SK-N-SH (cell line): ENCODE measurements at regions not wholly inside any gene's neighbourhood (a gene's known extent, or its start where the extent isn't known, plus 50 kb on each side); places are given as distances from the start of the nearest gene placed in this dataset.

Source experiments
- CTCF ChIA-PET: fragments of 300-600, 350-600 bp; formaldehyde crosslinking; extraction: SDS; loops from one replicate; lab custom pipeline; 2021; lab: Yijun Ruan, JAX
- POLR2A ChIA-PET: fragments of 350-600 bp; sonication (Branson Sonifier 250); formaldehyde crosslinking; extraction: SDS; loops from one replicate; lab custom pipeline; 2020; ENCODE audit warnings: antibody characterized with exemption, inconsistent platforms; lab: Yijun Ruan, JAX
- DNase-seq: peaks from one replicate; pipeline ENCODE4 v3.0.0; 2012
- H2AFZ ChIP-seq: fragments of 200-600 bp; sonication (generic); 2 replicates; pipeline ENCODE4 v1.8.1; 2016; ENCODE audit warnings: antibody characterized with exemption, mild to moderate bottlenecking, low read depth
- H3F3A ChIP-seq: fragments of 200-600 bp; sonication (generic); replicated peaks from 2 replicates; pipeline ENCODE3; 2016; ENCODE audit warnings: antibody characterized with exemption, mild to moderate bottlenecking; ENCODE audit not compliant: insufficient read depth
- H3K27ac ChIP-seq, 2 experiments: fragments of 200-500 bp in 1 of 2; fragments of 200-600 bp in 1 of 2; sonication (Bioruptor generic) in 1 of 2; sonication (generic), shearing (Covaris generic) in 1 of 2; 2 replicates each; pipeline versions ENCODE4 v1.5.1 to v1.6.1; 2014 to 2016; ENCODE audit warnings: low read depth in 2 of 2, inconsistent platforms in 1 of 2, low read length in 1 of 2, mild to moderate bottlenecking in 1 of 2, mixed read lengths in 1 of 2
- H3K27me3 ChIP-seq: fragments of 200-600 bp; sonication (generic), shearing (Covaris generic); 2 replicates; pipeline ENCODE4 v1.6.1; 2016; ENCODE audit warnings: mixed run types; ENCODE audit not compliant: insufficient read depth
- H3K36me3 ChIP-seq, 2 experiments: fragments of 200-500 bp in 1 of 2; fragments of 200-600 bp in 1 of 2; sonication (Bioruptor generic) in 1 of 2; sonication (generic) in 1 of 2; replicated peaks in 1 of 2; 2 replicates each; pipeline versions ENCODE3 to v1.5.1; 2014 to 2016; ENCODE audit warnings: low read length in 1 of 2, mild to moderate bottlenecking in 1 of 2; ENCODE audit not compliant: insufficient read depth in 2 of 2, control insufficient read depth in 1 of 2
- H3K4me1 ChIP-seq, 2 experiments: fragments of 200-500 bp in 1 of 2; fragments of 200-600 bp in 1 of 2; sonication (Bioruptor generic) in 1 of 2; sonication (generic), shearing (Covaris generic) in 1 of 2; 2 replicates each; pipeline versions ENCODE4 v1.5.1 to v1.6.1; 2014 to 2016; ENCODE audit warnings: low read depth in 1 of 2, low read length in 1 of 2, mixed run types in 1 of 2; ENCODE audit not compliant: insufficient read depth in 2 of 2, control insufficient read depth in 1 of 2
- H3K4me2 ChIP-seq: fragments of 200-600 bp; sonication (generic), shearing (Covaris generic); 2 replicates; pipeline ENCODE4 v1.6.1; 2017; ENCODE audit warnings: mixed run types
- H3K4me3 ChIP-seq, 2 experiments: fragments of 200-500 bp in 1 of 2; fragments of 200-600 bp in 1 of 2; sonication (Bioruptor generic) in 1 of 2; sonication (generic), shearing (Covaris generic) in 1 of 2; 2 replicates each; pipeline versions ENCODE4 v1.5.1 to v1.8.1; 2014 to 2016; ENCODE audit warnings: low read depth in 2 of 2, inconsistent platforms in 1 of 2, low read length in 1 of 2, mild to moderate bottlenecking in 1 of 2, mixed read lengths in 1 of 2, moderate library complexity in 1 of 2
- H3K79me2 ChIP-seq: fragments of 200-600 bp; sonication (generic); 2 replicates; pipeline ENCODE4 v1.8.1; 2017; ENCODE audit warnings: mild to moderate bottlenecking; ENCODE audit not compliant: insufficient read depth
- H3K9ac ChIP-seq: fragments of 200-600 bp; sonication (generic); 2 replicates; pipeline ENCODE4 v1.6.1; 2017; ENCODE audit warnings: mixed run types
- H3K9me2 ChIP-seq: fragments of 200-600 bp; sonication (generic); 2 replicates; pipeline ENCODE4 v1.6.1; 2017; ENCODE audit warnings: mixed run types
- H3K9me3 ChIP-seq: fragments of 200-600 bp; sonication (generic); 2 replicates; pipeline ENCODE4 v1.6.1; 2017; ENCODE audit warnings: mixed run types, mild to moderate bottlenecking, moderate library complexity
- H4K20me1 ChIP-seq: fragments of 200-600 bp; sonication (generic); 2 replicates; pipeline ENCODE4 v1.6.1; 2017; ENCODE audit warnings: mild to moderate bottlenecking, mixed run types; ENCODE audit not compliant: insufficient read depth
- CHD2 ChIP-seq: fragments of 150-350 bp; IDR thresholded peaks from 2 replicates; pipeline ENCODE4 v1.6.1; 2018; ENCODE audit warnings: low read length; ENCODE audit not compliant: partially characterized antibody
- CTCF ChIP-seq: fragments of 200-600 bp; sonication (generic); IDR thresholded peaks from 2 replicates; pipeline ENCODE4 v1.6.1; 2017; ENCODE audit warnings: antibody characterized with exemption, mild to moderate bottlenecking, moderate library complexity
- FOSL2 ChIP-seq: IDR thresholded peaks from 2 replicates; pipeline ENCODE4 v1.4.0; 2012; ENCODE audit warnings: low read depth, mild to moderate bottlenecking, moderate library complexity, borderline replicate concordance
- GABPA ChIP-seq: IDR thresholded peaks from 2 replicates; pipeline ENCODE4 v1.4.0; 2012; ENCODE audit warnings: low read depth, mild to moderate bottlenecking
- GATA2 ChIP-seq: sonication (generic); formaldehyde crosslinking; IDR thresholded peaks from 2 replicates; pipeline ENCODE4 v1.5.0; 2020; ENCODE audit warnings: mild to moderate bottlenecking, missing genetic modification reagents
- IRF3 ChIP-seq: fragments of 150-350 bp; IDR thresholded peaks from 2 replicates; pipeline ENCODE4 v1.6.1; 2016; ENCODE audit warnings: mild to moderate bottlenecking, low read depth, low read length
- JUND ChIP-seq: IDR thresholded peaks from 2 replicates; pipeline ENCODE4 v1.4.0; 2012
- MEF2A ChIP-seq: IDR thresholded peaks from 2 replicates; pipeline ENCODE4 v1.4.0; 2012; ENCODE audit warnings: low read depth, borderline replicate concordance
- NFIC ChIP-seq: IDR thresholded peaks from 2 replicates; pipeline ENCODE4 v1.4.0; 2012; ENCODE audit warnings: borderline replicate concordance
- NRF1 ChIP-seq: IDR thresholded peaks from 2 replicates; pipeline ENCODE4 v1.6.1; 2012; ENCODE audit warnings: low read depth, mild to moderate bottlenecking, low read length
- POLR2AphosphoS5 ChIP-seq: IDR thresholded peaks from 2 replicates; pipeline ENCODE4 v1.6.1; 2012; ENCODE audit warnings: low read depth, low read length
- RAD21 ChIP-seq: IDR thresholded peaks from 2 replicates; pipeline ENCODE4 v1.6.1; 2012; ENCODE audit warnings: mild to moderate bottlenecking, low read length
- RCOR1 ChIP-seq: fragments of 150-350 bp; IDR thresholded peaks from 2 replicates; pipeline ENCODE4 v1.6.1; 2017; ENCODE audit warnings: antibody characterized with exemption, low read length
- RFX5 ChIP-seq: IDR thresholded peaks from 2 replicates; pipeline ENCODE4 v1.6.1; 2012; ENCODE audit warnings: mild to moderate bottlenecking, improper control_type of control experiment, low read length
- RXRA ChIP-seq: IDR thresholded peaks from 2 replicates; pipeline ENCODE4 v1.4.0; 2012; ENCODE audit warnings: low read depth, mild to moderate bottlenecking, borderline replicate concordance
- SIN3A ChIP-seq: IDR thresholded peaks from 2 replicates; pipeline ENCODE4 v1.6.1; 2012; ENCODE audit warnings: low read depth, mild to moderate bottlenecking, low read length, moderate library complexity, borderline replicate concordance
- SMC3 ChIP-seq: IDR thresholded peaks from 2 replicates; pipeline ENCODE4 v1.6.1; 2012; ENCODE audit warnings: low read depth, low read length, improper control_type of control experiment
- TCF12 ChIP-seq: IDR thresholded peaks from 2 replicates; pipeline ENCODE4 v1.4.0; 2012
- TEAD4 ChIP-seq: IDR thresholded peaks from 2 replicates; pipeline ENCODE4 v1.4.0; 2012; ENCODE audit warnings: mild to moderate bottlenecking, borderline replicate concordance; ENCODE audit not compliant: insufficient read depth
- ZBTB33 ChIP-seq: IDR thresholded peaks from 2 replicates; pipeline ENCODE4 v1.4.0; 2012; ENCODE audit warnings: low read depth, borderline replicate concordance
- WGBS: methylation state at CpG from one replicate; pipeline ENCODE4 v1.1.6; 2017; ENCODE audit warnings: low lambda C conversion rate; 5-methylcytosine and 5-hydroxymethylcytosine counted together
- TF ChIP-seq, protein P1 (sequence below): IDR thresholded peaks from 2 replicates; pipeline ENCODE4; 2012

DNA sequence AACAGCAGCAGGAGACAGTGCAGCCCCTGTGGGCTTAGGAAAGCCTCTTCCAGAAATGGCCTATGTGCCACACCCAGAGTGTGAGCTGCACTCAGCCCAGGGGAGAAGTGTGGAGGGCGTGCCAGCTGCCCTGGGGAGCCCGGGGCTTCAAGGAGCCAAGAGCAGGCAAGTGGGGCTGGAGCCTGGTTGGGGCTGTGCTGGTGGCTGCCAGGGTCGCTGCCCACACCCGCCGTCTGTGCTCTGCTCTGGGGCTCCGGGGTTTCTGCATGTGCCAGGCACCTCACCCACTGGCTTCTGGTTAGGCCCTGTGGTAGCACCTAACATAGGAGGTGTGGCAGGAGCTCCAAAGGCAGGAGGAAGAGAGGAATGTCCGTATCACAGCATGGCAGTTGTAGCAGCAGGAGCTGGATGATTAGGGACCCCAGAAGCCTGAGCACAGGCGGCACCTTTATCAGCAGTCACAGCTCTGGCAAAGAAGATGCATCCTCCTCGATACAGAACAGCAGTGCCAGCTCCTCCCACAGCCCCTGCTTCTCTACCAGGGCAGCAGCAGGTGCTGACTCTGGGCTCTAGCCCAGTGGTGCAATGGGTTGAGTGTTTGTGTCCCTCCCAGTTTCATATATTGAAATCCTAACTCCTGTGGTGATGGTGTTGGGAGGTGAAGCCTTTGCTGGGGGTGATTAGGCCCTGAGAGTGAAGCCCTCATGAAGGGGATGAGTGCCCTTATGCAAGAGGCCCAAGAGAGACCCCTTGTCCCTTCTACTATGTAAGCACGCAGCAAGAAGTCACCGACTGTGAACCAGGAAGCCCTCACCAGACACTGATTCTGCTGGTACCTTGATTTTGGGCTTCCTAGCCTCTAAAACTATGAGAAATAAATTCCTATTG lies 70.0 kb upstream of the KLF13 start:
- Histone ChIP-seq H3K4me3 (no peak overlapping the region), H3F3A (no peaks in the 10 kb centered on the region), H3K9ac (no peak overlapping the region), H3K79me2 (no peaks in the 10 kb centered on the region), H3K4me1 (peaks cover 0 to 4% of the 10 kb centered on the region in 2 experiments; a peak in 1 of 4 replicates), H3K9me2 (no peaks in the 10 kb centered on the region), H3K4me2 (no peak overlapping the region), H3K27me3 (no peaks in the 10 kb centered on the region), H3K36me3 (no peaks in the 10 kb centered on the region), H2AFZ (no peak overlapping the region), H3K9me3 (no peaks in the 10 kb centered on the region), H3K27ac (no peak overlapping the region), H4K20me1 (no peaks in the 10 kb centered on the region)
- no peak for TF ChIP-seq MEF2A
- CTCF ChIA-PET = interaction anchor here (1.2 kb wide), 1 partner anchor 12 kb away, joined by 3 read pairs; no protein-coding TSS in a partner anchor
- no peak for DNase-seq
- whole genome bisulfite sequencing = 47% methylated on average over 8 of the region's 11 CpGs
- POLR2A ChIA-PET = no interaction called here

GRCh38 chr15:31257286-31257685 lies 69.3 kb upstream of the KLF13 start:
- Histone ChIP-seq H3K36me3 (no peaks in the 10 kb centered on the region), H3K9me2 (no peaks in the 10 kb centered on the region), H3K9me3 (no peaks in the 10 kb centered on the region), H3K79me2 (no peaks in the 10 kb centered on the region), H3K27ac (no peak overlapping the region), H3K9ac (no peak overlapping the region), H3F3A (no peaks in the 10 kb centered on the region), H3K4me2 (no peak overlapping the region), H3K4me3 (no peak overlapping the region), H2AFZ (no peak overlapping the region), H4K20me1 (no peaks in the 10 kb centered on the region), H3K4me1 (peaks cover 0 to 5% of the 10 kb centered on the region in 2 experiments; a peak in 1 of 4 replicates), H3K27me3 (no peaks in the 10 kb centered on the region)
- TF ChIP-seq CHD2 (no peak), RAD21 (no peak), CTCF (no peak), JUND (no peak), SIN3A (no peak), RXRA (no peak), GATA2 (CRISPR knock-in tag) (no peak), IRF3 (no peak), TCF12 (no peak), TEAD4 (no peak), ZBTB33 (no peak), NFIC (no peak), POLR2AphosphoS5 (no peak), RFX5 (no peak), SMC3 (no peak), NRF1 (no peak), FOSL2 (no peak), GABPA (no peak), RCOR1 (no peak)
- TF ChIP-seq, protein P1, sequence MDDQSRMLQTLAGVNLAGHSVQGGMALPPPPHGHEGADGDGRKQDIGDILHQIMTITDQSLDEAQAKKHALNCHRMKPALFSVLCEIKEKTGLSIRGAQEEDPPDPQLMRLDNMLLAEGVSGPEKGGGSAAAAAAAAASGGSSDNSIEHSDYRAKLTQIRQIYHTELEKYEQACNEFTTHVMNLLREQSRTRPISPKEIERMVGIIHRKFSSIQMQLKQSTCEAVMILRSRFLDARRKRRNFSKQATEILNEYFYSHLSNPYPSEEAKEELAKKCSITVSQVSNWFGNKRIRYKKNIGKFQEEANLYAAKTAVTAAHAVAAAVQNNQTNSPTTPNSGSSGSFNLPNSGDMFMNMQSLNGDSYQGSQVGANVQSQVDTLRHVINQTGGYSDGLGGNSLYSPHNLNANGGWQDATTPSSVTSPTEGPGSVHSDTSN = no peak
- DNase-seq = no peak
- CTCF ChIA-PET = interaction anchor here (1.2 kb wide), 1 partner anchor 13 kb away, joined by 3 read pairs; no protein-coding TSS in a partner anchor
- WGBS = 26% methylated on average over 1 of the region's 1 CpG
- POLR2A ChIA-PET = no interaction called here
